DMS114 treated with DMSO at 0.1 percent for 48 hours (cell line): ENCODE measurements at regions not wholly inside any gene's neighbourhood (a gene's known extent, or its start where the extent isn't known, plus 50 kb on each side); places are given as distances from the start of the nearest gene placed in this dataset.
"Not testable (repeated sequence)": the region's sequence is repeated elsewhere in the genome, so short reads cannot be mapped to it uniquely, and the experiment has no call there.

Experiments
- DNase-seq: peaks from one replicate; lab custom pipeline; 2025; ENCODE audit not compliant: unreplicated experiment; lab: John Stamatoyannopoulos, UW

DNA sequence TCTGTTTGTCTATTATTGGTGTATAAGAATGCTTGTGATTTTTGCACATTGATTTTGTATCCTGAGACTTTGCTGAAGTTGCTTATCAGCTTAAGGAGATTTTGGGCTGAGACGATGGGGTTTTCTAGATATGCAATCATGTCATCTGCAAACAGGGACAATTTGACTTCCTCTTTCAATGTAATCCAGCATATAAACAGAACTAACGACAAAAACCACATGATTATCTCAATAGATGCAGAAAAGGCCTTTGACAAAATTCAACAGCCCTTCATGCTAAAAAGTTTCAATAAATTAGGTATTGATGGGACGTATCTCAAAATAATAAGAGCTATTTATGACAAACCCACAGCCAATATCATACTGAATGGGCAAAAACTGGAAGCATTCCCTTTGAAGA is 399.0 kb upstream of the MAN1A1 start:
- not testable (repeated sequence) for DNase-seq

DNA sequence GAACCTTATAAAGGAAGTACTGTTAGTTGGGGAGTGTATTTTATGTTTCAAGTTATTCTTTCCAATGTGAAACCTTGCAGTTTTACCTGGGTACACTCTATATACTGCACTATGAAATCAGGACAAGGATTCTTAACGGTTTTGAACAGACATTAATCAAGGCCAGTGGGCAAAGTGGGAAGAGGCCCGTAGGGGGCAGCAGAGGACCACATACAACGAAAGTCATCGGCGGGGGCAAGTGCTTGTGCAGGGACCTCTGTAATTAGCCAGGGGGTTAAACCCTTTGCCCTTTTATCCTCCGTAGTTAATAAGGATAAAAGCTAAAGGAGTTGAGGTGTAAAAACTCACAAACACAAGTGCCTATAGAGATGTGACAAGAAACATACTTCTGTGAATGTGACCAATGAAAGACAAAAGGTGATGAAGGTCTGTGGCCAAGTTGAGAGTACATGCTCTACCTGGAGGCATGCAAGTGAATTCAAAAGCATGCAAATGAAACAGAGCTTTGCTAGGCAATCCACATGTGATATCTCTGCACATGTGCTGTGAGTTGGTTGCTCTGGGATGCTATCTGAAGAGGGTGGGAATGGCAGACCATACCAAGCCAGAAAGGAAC is 392.7 kb upstream of the MAN1A1 start:
- peak; percentile 16 for DNase-seq

DNA sequence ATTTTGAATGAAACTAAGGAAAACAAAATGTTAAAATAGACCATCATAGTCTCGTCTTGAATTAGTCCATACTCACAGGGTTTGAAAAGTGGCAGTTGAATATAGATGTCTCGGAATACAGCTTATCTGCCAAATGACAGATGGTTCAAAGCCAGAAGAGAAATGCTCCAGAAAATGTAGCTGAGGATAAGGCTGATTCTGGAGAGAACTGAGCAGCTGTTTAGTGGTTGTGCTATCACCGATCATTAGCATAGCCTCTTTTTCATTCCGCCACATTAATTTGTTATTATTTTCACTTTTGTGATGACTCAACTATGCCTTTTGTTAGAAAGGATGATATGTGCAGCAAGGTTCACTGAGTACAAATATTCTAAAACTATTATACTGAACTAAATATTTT is 390.2 kb upstream of the MAN1A1 start:
- no peak for DNase-seq

DNA sequence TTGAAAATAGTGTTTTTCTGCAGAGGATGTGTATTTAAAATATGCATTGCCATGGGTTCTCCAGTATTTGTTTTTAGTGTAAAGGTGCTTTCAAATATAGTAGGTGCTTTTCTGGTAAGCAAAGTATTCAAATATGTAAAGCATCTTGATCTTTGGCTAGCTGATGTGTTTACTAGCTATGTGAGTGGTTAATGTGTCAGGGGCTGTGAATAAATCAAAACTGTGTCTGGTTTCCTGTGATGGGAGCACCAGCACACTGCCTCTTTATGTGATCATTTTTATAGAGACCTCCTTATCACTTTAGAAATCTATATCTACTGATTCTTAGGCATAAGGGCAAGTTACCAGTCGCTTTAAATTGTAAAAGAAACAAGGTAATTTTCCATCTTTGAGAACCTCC is 388.9 kb upstream of the MAN1A1 start:
- DNase-seq, result no peak

DNA sequence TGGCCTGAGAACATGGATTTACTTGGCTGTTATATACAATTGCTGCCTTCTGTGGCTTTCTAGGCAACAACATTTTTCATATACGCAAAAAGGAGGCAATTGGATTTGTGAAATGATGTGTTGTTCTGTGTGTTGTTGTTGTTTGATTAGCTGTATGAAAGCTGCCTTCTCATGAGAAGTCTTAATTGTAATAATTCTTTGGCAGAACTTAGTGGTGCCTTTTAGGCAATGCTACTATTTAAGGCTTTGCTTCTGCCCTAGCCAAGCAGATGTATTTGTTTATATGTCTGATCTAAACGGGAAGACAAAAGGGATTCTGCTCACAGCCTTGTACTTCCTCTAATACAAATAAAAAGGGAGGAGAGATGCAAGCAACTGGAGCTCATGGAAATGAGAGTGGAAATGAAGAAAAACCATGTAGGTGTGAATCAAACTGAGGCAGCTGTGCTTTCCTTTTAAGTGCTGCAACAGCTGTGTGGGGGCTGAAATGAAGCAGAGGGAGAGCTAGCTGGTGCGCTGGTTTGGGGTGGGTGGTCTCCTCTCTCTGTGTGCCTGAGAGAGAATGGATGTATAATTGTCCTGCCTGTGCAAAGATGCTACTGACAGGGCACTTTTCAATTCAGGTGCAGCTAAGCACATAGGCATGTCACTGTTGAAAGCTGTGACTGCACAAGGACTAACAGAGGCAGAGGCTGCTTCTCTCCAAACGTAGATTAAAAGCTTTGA is 386.9 kb upstream of the MAN1A1 start:
- no peak for DNase-seq

DNA sequence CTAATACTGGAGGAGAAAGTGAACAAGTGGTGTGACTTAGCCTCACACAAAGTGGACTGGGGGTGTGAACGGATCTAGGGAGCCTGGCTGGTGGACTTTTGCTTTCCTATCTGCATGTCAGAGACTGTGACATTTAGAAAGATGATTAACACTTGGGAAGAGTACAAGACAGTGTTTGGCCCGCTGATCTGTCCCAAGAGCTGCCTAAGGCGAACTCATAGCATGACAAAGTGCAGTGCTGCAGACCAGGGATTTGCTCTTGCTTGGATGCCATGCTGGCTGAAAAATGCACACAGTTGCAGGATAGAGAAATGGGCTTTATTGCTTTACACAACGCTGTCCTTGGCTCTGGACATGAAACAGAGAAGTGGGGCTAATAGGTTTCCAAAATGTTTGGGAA is 386.0 kb upstream of the MAN1A1 start:
- DNase-seq, result no peak

DNA sequence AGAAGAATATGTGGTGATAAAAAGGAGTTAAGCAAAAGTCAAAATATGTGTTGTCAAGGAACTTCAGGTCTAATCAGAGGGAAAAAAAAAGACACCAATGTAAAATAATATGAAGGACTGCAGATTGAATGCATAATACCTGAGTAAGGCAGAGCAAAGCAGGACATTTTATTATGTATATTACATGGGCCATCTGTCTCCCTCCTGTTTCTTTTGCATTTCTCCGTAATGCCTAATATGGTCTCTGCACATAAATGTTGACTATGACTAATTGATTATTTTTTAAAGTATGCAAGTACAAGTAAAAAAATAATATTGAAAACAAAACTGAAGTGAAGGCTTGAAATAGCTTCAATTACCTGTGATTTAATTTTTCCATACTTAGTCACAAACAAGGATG is 384.7 kb upstream of the MAN1A1 start:
- no peak for DNase-seq

DNA sequence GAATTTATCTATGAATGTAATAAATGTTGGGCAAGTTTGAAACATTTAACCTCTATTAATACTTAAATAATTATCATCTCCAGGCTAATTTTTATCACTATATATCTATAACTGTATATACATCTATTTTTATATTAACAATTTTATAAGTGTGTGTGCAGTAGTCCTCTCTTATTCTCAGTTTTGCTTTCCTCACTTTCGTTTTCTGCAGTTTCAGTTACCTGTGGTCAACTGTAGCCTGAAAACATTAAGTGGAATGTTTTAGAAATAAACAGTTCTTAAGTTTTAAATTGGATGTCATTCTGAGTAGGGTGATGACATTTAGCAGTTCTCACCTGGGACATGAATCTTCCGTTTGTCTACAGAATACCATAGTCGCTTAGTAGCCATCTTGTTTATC is 379.4 kb upstream of the MAN1A1 start:
- DNase-seq, result no peak

DNA sequence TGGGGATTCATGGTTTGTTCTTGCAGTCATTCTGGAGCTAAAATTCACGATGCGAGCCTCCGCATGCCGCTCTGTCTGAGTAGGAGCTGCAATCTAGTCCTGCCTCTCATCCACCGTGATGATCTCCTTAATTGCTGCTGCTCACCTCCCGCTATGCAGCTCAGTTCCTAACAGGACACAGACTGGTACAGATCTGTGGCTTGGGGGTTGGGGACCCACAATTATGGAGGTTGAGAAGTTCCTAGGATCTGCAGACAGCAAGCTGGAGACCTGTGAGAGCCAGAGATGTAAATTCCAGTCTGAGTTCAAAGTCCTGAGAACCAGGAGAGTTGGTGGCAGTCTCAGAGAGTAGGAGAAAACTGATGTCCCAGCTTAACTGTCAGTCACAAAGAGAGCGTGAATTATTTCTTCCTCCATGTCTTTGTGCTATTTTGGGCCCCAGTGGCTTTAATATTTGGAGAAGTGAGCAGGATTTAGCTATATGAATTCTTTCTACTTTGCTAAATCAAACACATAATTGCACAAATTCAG is 378.7 kb upstream of the MAN1A1 start:
- no peak for DNase-seq

DNA sequence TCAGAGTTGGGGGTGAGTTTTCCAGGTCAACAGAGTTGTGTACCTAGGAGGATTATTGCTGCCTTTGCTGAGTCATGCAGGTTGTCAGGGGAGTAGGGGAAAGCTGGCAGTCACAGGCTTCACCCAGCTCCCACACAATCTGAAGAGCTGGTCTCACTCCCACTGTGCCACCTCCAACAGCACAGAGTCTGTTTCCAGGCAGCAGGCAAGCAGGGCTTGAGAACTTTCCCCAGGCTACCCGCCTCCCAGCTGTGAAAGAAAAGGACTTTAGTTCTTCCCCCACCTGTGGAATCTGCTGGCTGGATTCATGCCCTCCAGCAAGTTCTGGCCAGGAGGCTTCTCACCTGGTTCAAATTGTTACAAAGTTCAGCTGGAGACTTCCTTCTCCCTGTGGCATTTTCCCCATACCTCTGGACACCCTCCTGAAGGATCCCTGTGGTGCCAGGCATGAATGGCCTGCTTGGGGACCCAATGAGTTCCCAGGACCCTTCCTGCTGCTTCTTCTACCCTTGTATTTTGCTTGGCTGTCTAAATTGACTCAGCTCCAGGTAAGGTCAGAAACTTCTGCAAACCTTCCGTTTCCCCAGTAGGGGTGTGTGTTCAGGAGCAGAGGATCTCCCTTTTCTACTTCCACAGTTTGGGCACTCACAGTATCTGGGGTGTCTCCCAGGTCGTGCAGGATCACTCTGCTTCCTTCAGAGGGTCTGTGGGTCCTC is 378.1 kb upstream of the MAN1A1 start:
- DNase-seq, result no peak

DNA sequence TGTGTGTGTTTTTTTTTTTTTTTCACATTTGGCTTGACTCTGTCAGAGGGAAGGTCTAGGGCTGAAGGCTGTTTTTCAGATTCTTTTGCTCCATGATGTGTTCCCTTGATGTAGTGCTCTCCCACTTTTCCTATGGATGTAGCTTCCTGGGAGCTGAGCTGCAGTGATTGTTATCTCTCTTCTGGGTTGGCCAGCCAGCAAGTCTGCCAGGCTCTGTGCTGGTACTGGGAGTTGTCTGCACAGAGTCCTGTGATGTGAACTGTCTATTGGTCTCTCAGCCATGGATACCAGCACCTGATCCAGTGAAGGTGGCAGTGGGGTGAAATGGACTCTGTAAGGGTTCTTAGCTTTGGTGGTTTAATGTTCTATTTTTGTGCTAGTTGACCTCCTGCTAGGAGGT is 377.4 kb upstream of the MAN1A1 start:
- not testable (repeated sequence) for DNase-seq

DNA sequence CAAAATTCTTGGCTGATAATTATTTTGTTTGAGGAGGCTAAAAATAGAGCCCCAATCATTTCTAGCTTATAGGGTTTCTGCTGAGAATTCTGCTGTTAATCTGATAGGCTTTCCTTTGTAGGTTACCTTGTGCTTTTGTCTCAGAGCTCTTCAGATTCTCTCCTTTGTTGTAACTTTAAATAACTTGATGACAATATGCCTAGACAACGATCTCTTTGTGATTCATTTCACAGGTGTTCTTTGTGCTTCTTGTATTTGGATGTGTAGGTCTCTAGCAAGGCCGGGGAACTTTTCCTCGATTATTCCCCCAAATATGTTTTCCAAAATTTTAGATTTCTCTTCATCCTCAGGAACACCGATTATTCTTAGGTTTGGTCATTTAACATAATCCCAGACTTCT is 376.5 kb upstream of the MAN1A1 start:
- DNase-seq, result no peak

DNA sequence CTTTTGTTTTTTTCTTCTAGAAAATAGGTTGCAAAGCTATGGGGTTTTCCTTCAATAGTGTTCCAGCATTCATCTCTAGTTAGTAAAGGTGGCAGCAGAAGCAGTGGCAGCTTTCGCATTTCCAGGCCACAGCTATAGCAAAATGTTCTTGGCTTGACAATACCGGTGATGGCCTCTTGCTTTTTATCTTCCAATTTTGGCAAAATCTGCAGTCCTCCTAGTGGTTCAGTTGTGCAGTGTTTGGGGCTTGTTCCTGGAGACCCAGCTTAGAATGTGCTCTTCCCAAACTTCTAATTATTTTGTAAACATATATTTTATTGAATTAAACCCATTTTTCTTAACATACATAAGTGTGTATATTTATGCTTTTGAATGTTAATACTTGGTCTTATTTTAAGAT is 370.6 kb upstream of the MAN1A1 start:
- DNase-seq, result no peak

DNA sequence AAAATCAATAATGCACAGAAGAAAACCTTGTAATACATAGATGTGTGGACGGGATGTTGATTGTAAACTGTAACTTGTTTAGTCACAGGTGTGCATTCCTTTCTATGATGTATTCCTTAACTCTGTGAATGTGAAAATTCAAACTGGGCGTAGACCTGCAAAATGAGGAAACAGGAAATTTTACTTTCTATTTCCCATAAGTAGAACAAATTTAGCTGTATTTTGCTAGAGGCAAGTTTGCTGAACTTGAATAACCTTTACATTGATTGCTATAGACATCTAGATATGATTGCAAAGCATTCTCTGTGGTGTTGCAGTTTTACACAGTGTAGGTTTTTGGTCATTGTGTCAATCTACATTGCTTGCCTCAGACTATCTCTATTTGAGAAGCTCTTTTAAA is 368.4 kb upstream of the MAN1A1 start:
- no peak for DNase-seq

DNA sequence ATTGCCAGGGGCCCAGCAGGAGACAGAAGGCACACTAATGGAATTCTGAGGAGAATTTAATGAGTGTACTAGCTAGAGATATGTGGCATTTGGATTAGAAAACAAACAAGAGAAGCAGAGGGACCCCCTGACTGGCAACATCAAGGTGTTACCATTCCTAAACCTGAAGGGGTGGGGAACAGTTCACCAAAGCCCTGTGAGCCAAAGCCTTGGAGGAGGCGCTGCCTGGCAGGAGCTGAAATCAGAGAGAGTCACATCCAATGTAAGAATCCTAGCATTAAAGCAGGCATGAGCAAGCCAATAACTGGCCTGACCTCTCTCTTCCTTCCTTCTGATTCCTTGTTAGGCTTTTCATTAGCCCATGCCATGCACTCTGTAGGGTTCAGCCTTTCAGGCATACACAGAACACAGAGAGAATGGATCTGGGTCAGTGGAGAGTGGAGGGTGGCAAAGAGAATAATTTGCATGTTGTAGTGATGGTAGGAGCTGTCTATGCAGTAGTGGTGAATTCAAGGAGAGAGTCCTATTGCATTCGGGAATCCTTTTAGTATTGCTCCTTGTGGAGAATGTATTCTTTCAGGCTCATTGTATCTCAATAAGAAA is 367.2 kb upstream of the MAN1A1 start:
- no peak for DNase-seq

DNA sequence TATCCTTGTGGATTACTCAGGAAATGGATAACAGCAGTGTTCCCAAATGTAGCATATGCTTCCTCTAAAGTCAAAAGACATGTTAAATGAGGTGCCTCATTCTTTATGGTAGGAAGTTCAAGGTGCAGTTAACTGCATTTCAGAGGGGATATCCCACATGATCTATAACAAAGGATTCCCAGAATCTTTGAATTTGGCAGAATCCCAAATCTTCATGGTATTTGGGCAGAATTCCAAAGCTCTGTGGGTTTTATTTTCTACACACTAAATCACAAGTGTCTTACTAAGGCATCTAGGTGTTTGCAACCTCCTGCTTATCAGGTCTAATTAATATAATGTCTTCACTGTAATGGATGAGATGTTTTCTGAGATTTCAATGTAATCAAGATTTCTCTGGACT is 364.3 kb upstream of the MAN1A1 start:
- no peak for DNase-seq

DNA sequence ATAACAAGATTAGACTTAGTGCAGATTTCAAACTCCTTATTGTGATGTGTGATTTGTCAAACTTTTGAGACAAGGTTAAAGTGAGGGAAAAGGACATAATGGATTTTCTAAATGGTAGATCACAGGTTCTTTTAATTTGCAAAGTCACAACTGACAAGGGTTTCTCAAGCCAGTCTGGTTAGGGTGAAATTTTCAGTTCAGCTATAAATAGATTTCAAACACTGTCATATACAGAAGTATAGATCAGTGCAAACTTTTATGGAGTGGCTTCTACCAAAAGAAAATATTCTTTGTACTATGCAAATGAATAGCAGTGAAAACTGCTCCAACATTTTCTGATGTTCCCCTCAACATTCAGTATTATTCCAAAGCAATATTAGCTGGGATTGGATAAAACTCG is 337.1 kb upstream of the MAN1A1 start:
- no peak for DNase-seq

DNA sequence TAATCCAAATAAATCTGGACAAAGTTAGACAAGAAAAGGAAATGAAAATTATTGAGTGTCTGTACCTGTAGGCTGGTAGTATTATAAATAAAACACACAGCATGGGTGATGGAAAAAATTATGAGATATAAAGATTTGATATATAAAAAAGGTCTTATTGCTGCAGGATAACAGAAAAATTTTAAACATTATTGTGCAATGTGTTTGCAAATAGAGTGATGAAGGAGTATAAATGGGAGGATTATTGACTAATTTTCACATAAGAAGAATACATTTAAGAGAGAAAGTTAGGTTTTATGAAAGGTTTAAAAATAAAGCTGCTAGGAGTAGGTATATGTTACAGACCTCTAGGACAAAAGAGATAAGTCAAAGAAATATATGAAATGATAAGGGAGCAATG is 336.7 kb upstream of the MAN1A1 start:
- DNase-seq, result no peak

DNA sequence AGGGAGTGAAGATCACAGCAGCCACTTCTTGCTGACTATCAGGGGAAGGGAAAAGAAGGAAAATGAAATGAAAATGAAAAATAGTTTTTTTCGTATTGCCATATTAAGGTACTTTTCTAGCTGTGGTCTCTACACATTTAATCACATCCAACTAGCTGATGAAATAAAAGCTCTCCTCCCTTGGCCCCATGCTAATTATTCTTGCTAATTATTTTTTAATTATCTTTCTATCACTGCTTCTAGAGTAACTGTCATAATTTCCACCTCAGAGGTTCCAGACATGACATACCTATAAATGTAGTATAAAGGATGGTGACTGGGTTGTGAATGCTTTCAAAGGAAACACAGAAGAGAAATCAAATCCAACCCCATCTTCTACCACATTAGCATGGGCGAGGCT is 334.1 kb upstream of the MAN1A1 start:
- no peak for DNase-seq

DNA sequence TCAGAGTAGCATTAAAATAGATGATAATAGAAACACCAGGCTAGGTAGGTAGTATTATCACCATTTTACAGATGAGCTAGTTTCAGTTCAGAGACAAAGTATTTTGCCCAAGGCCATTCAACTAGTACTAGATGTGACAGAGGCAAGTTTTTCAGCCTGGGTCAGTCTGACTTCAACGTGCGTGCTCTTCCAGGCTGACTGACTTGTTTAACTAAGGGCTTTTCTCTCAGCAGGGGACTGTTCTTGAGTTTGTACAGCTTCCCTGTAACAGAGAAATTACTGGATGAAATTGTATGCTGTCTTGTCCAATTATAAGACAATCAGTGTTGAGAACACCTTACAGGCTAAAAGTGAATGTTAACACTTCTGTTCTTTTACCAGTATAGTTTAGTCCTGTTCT is 333.5 kb upstream of the MAN1A1 start:
- DNase-seq, result no peak

DNA sequence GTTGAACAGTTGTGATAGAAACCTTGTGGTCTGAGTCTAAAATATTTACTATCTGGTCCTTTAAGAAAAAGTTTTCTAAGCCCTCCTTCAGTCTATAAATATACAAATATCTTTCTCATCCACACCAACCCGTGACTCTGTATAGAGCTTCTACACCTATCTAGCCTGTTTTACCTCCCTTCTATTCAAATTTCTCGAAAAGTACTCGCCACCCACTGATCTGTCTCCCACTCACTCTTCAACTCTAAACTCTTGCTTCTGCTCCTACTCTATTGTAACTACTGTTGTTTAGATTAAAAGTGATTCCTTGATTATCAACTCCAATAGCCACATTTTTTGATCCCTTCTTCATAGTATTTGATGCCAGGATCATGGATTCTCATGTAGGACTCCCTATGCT is 329.4 kb upstream of the MAN1A1 start:
- DNase-seq, result no peak

DNA sequence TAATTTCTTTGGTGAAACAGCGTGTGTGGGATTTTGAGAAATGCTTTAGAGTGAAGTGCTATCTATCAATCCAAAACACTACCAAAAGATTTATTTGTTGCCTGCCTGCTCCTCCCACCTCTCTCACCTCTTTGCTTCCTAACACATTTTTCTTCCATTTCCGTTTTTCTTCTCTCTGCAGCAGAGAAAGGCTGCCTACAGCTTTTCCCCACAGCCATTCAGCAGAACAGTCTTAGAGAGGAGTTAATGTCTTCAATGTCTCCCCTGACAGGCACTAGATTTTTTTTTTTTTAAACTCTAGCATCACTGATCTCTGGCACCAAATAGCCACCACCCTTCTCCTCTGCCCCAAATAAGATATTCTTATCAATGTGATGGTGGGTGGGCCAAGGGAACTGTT is 327.8 kb upstream of the MAN1A1 start:
- no peak for DNase-seq
